ENCODE measurements at regions not wholly inside any gene's neighbourhood (a gene's known extent, or its start where the extent isn't known, plus 50 kb on each side); places are given as distances from the start of the nearest gene placed in this dataset.

- TF ChIP-seq, protein P1, sequence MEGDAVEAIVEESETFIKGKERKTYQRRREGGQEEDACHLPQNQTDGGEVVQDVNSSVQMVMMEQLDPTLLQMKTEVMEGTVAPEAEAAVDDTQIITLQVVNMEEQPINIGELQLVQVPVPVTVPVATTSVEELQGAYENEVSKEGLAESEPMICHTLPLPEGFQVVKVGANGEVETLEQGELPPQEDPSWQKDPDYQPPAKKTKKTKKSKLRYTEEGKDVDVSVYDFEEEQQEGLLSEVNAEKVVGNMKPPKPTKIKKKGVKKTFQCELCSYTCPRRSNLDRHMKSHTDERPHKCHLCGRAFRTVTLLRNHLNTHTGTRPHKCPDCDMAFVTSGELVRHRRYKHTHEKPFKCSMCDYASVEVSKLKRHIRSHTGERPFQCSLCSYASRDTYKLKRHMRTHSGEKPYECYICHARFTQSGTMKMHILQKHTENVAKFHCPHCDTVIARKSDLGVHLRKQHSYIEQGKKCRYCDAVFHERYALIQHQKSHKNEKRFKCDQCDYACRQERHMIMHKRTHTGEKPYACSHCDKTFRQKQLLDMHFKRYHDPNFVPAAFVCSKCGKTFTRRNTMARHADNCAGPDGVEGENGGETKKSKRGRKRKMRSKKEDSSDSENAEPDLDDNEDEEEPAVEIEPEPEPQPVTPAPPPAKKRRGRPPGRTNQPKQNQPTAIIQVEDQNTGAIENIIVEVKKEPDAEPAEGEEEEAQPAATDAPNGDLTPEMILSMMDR (IDR thresholded peaks at IDR 0.05; ENCODE audit: insufficient read depth, low read length, poor library complexity, severe bottlenecking) = no peak
- no peaks in the 10 kb centered on the region for H3K27me3 ChIP-seq (ENCODE audit: control insufficient read depth, insufficient read depth, low read length)
- no peak overlapping the region for H3K4me3 ChIP-seq (ENCODE audit: low read depth, low read length)
- DNase-seq (ENCODE audit: low read depth) = no peak
- no peaks in the 10 kb centered on the region for H3K36me3 ChIP-seq (ENCODE audit: control insufficient read depth, insufficient read depth, low read length)
Measured at GRCh38 chr6:105728995-105729394, 326.1 kb upstream of the PREP start.

DNA sequence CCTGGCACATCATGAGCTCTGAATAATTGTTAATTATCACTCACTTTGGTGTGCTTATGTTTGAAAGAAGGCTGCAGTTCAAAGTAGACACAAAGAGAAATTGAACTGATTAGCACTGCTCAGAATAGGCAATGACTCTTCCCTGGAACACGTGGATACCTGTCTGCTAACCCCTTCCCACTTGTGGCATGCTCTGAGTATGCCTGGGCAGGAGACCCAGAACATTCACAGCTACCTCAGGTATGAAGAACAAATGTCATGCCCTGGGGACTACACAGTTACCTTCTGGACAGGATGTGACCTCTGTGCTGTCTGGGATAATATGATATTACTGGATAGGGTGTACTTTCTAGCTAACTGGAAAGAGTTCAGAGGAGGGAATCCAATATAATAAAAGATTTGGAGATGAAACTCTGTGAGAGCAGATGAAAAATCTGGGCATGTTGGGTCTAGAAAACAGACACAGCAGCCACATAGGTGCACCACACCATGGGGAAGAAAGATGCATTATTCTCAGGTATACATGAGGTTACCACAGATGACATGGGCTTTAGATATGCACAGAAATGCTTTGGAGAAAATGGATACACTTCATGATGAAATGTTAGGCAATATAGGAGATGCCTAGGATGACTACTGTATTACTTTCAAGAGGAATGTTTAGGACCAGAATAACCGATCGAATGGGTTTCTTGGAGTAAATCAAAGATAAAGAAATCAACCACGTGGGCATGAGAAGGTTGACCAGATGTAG, 324.2 kb upstream of the PREP start:
- no peaks in the 10 kb centered on the region for H3K27me3 ChIP-seq (ENCODE audit: control insufficient read depth, insufficient read depth, low read length)
- H3K4me3 ChIP-seq (ENCODE audit: low read depth, low read length) = no peak overlapping the region
- TF ChIP-seq, protein P1 (IDR thresholded peaks at IDR 0.05; ENCODE audit: insufficient read depth, low read length, poor library complexity, severe bottlenecking) = no peak
- no peaks in the 10 kb centered on the region for H3K36me3 ChIP-seq (ENCODE audit: control insufficient read depth, insufficient read depth, low read length)
- no peak for DNase-seq (ENCODE audit: low read depth)

DNA sequence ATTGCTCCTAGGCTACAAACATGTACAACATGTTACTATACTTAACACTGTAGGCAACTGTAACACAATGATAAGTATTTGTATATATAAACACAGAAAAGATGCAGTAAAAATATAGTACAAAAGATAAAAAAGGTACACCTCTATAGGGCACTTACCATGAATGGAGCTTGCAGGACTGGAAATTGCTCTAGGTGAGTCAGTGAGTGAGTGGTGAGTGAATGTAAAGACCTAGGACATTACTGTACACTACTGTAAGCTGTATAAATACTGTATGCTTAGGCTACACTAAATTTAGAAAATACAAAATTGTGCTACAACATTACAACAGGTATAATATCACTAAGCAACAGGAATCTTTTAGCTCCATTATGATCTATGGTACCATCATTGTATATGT, 312.0 kb upstream of the PREP start:
- TF ChIP-seq, protein P1 (IDR thresholded peaks at IDR 0.05; ENCODE audit: insufficient read depth, low read length, poor library complexity, severe bottlenecking) = no peak
- H3K36me3 ChIP-seq (ENCODE audit: control insufficient read depth, insufficient read depth, low read length) = no peaks in the 10 kb centered on the region
- DNase-seq (ENCODE audit: low read depth) = no peak
- no peaks in the 10 kb centered on the region for H3K27me3 ChIP-seq (ENCODE audit: control insufficient read depth, insufficient read depth, low read length)
- H3K4me3 ChIP-seq (ENCODE audit: low read depth, low read length) = no peak overlapping the region

DNA sequence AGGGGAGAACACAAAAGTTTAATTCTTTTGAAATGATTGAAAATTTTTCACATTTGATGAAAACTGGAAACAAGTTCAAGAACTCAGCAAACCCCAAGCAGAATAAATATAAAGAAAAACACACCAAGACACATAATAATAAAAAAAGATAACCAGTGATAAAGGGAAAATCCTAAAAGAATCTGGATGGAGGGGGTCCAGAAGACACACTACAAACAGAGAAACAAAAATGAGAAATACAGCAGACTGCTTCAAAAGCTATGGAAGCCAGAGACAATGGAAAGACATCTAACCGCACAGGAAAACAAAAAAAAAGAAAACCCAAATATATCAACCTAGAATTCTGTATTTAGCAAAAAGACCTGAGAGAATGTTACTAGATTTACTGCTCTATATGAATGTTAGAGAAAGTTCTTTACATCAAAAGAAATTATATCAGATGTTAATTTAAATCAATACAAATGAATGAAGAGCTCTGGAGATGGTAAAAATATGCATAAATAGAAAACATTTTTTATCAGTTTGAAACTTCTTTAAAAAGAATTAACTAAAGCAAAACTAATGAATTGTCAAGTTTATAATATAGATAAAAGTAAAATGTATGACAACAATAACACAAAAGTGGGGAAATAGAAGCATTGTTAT, 310.7 kb upstream of the PREP start:
- no peaks in the 10 kb centered on the region for H3K27me3 ChIP-seq (ENCODE audit: control insufficient read depth, insufficient read depth, low read length)
- no peaks in the 10 kb centered on the region for H3K36me3 ChIP-seq (ENCODE audit: control insufficient read depth, insufficient read depth, low read length)
- DNase-seq (ENCODE audit: low read depth) = no peak
- TF ChIP-seq, protein P1 (IDR thresholded peaks at IDR 0.05; ENCODE audit: insufficient read depth, low read length, poor library complexity, severe bottlenecking) = no peak
- H3K4me3 ChIP-seq (ENCODE audit: low read depth, low read length) = no peak overlapping the region

DNA sequence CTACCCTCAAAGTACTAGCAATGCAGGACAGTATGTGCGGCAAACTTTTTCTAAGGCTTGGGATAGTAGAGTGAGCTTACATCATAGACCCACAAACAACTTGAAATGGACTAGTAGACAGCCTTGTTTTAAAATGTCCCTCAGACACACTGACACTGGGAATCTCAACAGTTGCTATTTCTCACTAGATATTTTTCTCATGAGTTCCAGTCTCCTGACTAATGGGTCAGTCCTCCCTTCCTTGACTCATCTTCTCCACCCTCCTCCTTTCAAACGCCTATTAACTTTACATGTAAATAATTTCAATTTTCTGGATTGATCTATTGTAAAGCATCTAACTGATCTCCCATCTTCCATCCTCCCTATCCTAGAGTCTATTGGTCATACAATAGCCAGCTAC, 308.3 kb upstream of the PREP start:
- no peak for DNase-seq (ENCODE audit: low read depth)
- H3K27me3 ChIP-seq (ENCODE audit: control insufficient read depth, insufficient read depth, low read length) = no peaks in the 10 kb centered on the region
- no peak overlapping the region for H3K4me3 ChIP-seq (ENCODE audit: low read depth, low read length)
- TF ChIP-seq, protein P1 (IDR thresholded peaks at IDR 0.05; ENCODE audit: insufficient read depth, low read length, poor library complexity, severe bottlenecking) = no peak
- no peaks in the 10 kb centered on the region for H3K36me3 ChIP-seq (ENCODE audit: control insufficient read depth, insufficient read depth, low read length)
